Heart right ventricle (tissue), 16 donors: ENCODE measurements at regions not wholly inside any gene's neighbourhood (a gene's known extent, or its start where the extent isn't known, plus 50 kb on each side); places are given as distances from the start of the nearest gene placed in this dataset.

ENCODE experiments used
- ATAC-seq, 8 donors: fragments of 200-7000 bp; cut with Tn5 transposase; one replicate each; pipeline ENCODE4 v1.9.1; 2020; ENCODE audit warnings: mild to moderate bottlenecking in 8 of 8, moderate library complexity in 8 of 8, moderate number of reproducible peaks in 1 of 8
- DNase-seq, 2 donors: peaks; one replicate each; pipeline ENCODE4 v3.0.0-alpha.2; 2020
- H3K27ac ChIP-seq, 10 donors: fragments of 200-600 bp; sonication (generic) in 2 of 10; one replicate each; pipeline versions ENCODE4 v1.5.0 to v1.8.0; 2020 to 2022; ENCODE audit warnings: mild to moderate bottlenecking in 3 of 10
- H3K27me3 ChIP-seq, 7 donors: fragments of 200-600 bp; one replicate each; pipeline ENCODE4 v1.8.0; 2021 to 2022; ENCODE audit warnings: mild to moderate bottlenecking in 2 of 7
- H3K36me3 ChIP-seq, 9 donors: fragments of 200-600 bp; sonication (generic) in 1 of 9; one replicate each; pipeline versions ENCODE4 v1.5.0 to v1.8.0; 2020 to 2022; ENCODE audit warnings: mild to moderate bottlenecking in 2 of 9
- H3K4me1 ChIP-seq, 9 donors: fragments of 200-600 bp; sonication (generic) in 1 of 9; one replicate each; pipeline versions ENCODE4 v1.5.0 to v1.8.0; 2020 to 2022; ENCODE audit warnings: mild to moderate bottlenecking in 4 of 9
- H3K4me3 ChIP-seq, 10 donors: fragments of 200-600 bp; sonication (generic) in 2 of 10; one replicate each; pipeline versions ENCODE4 v1.5.0 to v1.8.0; 2020 to 2022; ENCODE audit warnings: mild to moderate bottlenecking in 7 of 10, moderate library complexity in 2 of 10
- H3K9me3 ChIP-seq, 11 donors: fragments of 200-600 bp in 10 of 11; sonication (generic) in 2 of 11; one replicate each; pipeline versions ENCODE4 v1.5.0 to v1.8.0; 2013 to 2022; ENCODE audit warnings: mild to moderate bottlenecking in 2 of 11, control low read depth in 1 of 11, moderate library complexity in 1 of 11
- CTCF ChIP-seq, 9 donors: fragments of 200-600 bp; sonication (generic) in 2 of 9; IDR thresholded peaks; one replicate each; pipeline versions ENCODE4 v1.5.0 to v1.8.0; 2021 to 2022; ENCODE audit warnings: antibody characterized with exemption in 9 of 9, mild to moderate bottlenecking in 5 of 9, moderate library complexity in 1 of 9
- WGBS, 2 donors: extraction: QIAGEN DNeasy Blood & Tissue Kit; methylation state at CpG; one replicate each; pipeline ENCODE4 v1.1.7; 2013; ENCODE audit warnings: inconsistent platforms in 1 of 2; 5-methylcytosine and 5-hydroxymethylcytosine counted together
- intact Hi-C, 10 donors: fragments of 100-400 bp; cut with DNase I; formaldehyde crosslinking; loops; one replicate each; pipeline versions ENCODE4 v1.11.1 to v1.14.2; 2022
- donor health status: Arrhythmogenic right ventricular cardiomyopathy.
- donor health status: ischemic (EF 13 %, LVEDD 7.1; RV severe dilation, severe dysfunction).
- donor health status: healthy with polysubstance abuse.
- donor health status: DM: no; HTN: yes; CAD: no.
- donor health status: DM: no; HTN: no; CAD: no.
- donor health status: ischemic (EF 25% LVEDD 6.9; RV normal size, moderate dysfunction).
- donor health status: ischemic (EF 25% LVEDD 5.7; RV mildly dilated, moderate dysfunction).
- donor health status: healthy.
- donor health status: DM: yes; HTN: yes; CAD: no.
- donor health status: Ischemic cardiomyopathy.
- donor health status: ischemic (EF 35%, LVEDD 5.7; RV mildly dilated, moderate dysfunction).
- donor health status: nonischemic (EF 11% LVEDD 7.7; RV severe dilation, severe dysfunction).
- donor health status: DM: yes; HTN: yes; CAD: no.
- donor health status: PGD.
- donor health status: ischemic (EF 29% LVEDD 5.4; RV normal size, mild dysfunction).
- donor health status: nonischemic (EF 23%, LVEDD 6.1; RV moderate dilation, normal function).

GRCh38 chr1:20432341-20432740, 53.7 kb downstream of the CAMK2N1 start:
- Histone ChIP-seq H3K36me3 (no peaks in the 10 kb centered on the region), H3K27ac (peak overlapping the region in 1 of 10 donors; percentile 33), H3K9me3 (no peaks in the 10 kb centered on the region), H3K27me3 (peaks cover 3 to 80% (median 60%) of the 10 kb centered on the region in 7 donors), H3K4me1 (peaks cover 0 to 4% (median 0%) of the 10 kb centered on the region in 9 donors), H3K4me3 (no peak overlapping the region)
- intact Hi-C loops: loop anchor here in 4 of 10 donors (5.0 kb wide), 3 partner anchors 40 to 220 kb away; partner anchors contain the start of gene CAMK2N1 (in 1 of the 4)
- DNase-seq (no peak), ATAC-seq (peak in 1 of 8 donors; percentile 36)
- no peak for TF ChIP-seq CTCF (IDR thresholded peaks at IDR 0.05)
- 70 to 72% methylated on average over 4 of the region's 4 CpGs for WGBS, 2 donors

- intact Hi-C loops: loop anchor here in 4 of 10 donors (2.0 to 5.0 kb wide), 4 partner anchors 41 to 219 kb away; partner anchors contain the start of gene CAMK2N1 (in 1 of the 4)
- ATAC-seq (no peak), DNase-seq (no peak)
- no peaks in the 10 kb centered on the region for H3K9me3 ChIP-seq
- TF ChIP-seq CTCF (IDR thresholded peaks at IDR 0.05): no peak
- H3K4me1 ChIP-seq: peaks cover 0 to 4% (median 0%) of the 10 kb centered on the region in 9 donors
- no peak overlapping the region for H3K27ac ChIP-seq
- H3K27me3 ChIP-seq: peaks cover 3 to 69% (median 53%) of the 10 kb centered on the region in 7 donors
- H3K4me3 ChIP-seq: no peak overlapping the region
- WGBS, 2 donors: 18 to 26% methylated on average over 6 of the region's 6 CpGs
- no peaks in the 10 kb centered on the region for H3K36me3 ChIP-seq
Observed at GRCh38 chr1:20431176-20431460, 54.9 kb downstream of the CAMK2N1 start.

GRCh38 chr1:20430355-20431175, 55.4 kb downstream of the CAMK2N1 start:
- intact Hi-C loops: loop anchor here in 4 of 10 donors (2.0 to 5.0 kb wide), 4 partner anchors 42 to 218 kb away; partner anchors contain the start of gene CAMK2N1 (in 1 of the 4)

More at GRCh38 chr1:20430355-20431175, 55.4 kb downstream of the CAMK2N1 start:
- DNase-seq (peak in 1 of 2 donors; percentile 48), ATAC-seq (peak in 6 of 8 donors; percentile 24 to 57 (median 48))
- peaks cover 0 to 4% (median 0%) of the 10 kb centered on the region in 9 donors for H3K4me1 ChIP-seq
- TF ChIP-seq CTCF (IDR thresholded peaks at IDR 0.05): peak; percentile 31 to 67 (median 59)
- H3K36me3 ChIP-seq: no peaks in the 10 kb centered on the region
- WGBS, 2 donors: 17 to 19% methylated on average over 12 of the region's 12 CpGs
- H3K9me3 ChIP-seq: peaks cover 0 to 5% (median 3%) of the 10 kb centered on the region in 11 donors
- peak overlapping the region in 5 of 10 donors; percentile 15 to 52 (median 41) for H3K27ac ChIP-seq
- H3K4me3 ChIP-seq: no peak overlapping the region
- peaks cover 3 to 63% (median 47%) of the 10 kb centered on the region in 7 donors for H3K27me3 ChIP-seq
